Activated CD8-positive, alpha-beta memory T cell treated with anti-CD3 and anti-CD28 coated beads, Interleukin-2, amount 10 ng/mL, durations not matched to agents 7 days and 5 days (primary cell): ENCODE measurements at regions not wholly inside any gene's neighbourhood (a gene's known extent, or its start where the extent isn't known, plus 50 kb on each side); places are given as distances from the start of the nearest gene placed in this dataset.

Experiments used
- ATAC-seq: fragments of 150-1000 bp; cut with Tn5 transposase; one replicate; pipeline ENCODE4 v1.10.0; 2021; ENCODE audit warnings: moderate library complexity
- CTCF ChIA-PET: fragments of 350-600 bp; sonication (Branson Sonifier 250); formaldehyde crosslinking; loops from one replicate; lab custom pipeline; 2021; ENCODE audit warnings: antibody characterized with exemption; lab: Charles Lee
- DNase-seq: peaks from one replicate; pipeline ENCODE4 v3.0.0-alpha.2; 2020
- H3K27ac Mint-ChIP-seq: one replicate; pipeline ENCODE4 v1.8.0; 2021; ENCODE audit warnings: mild to moderate bottlenecking, mixed read lengths
- H3K27me3 Mint-ChIP-seq: one replicate; pipeline ENCODE4 v1.8.0; 2021; ENCODE audit warnings: mixed read lengths
- H3K36me3 Mint-ChIP-seq: one replicate; pipeline ENCODE4 v1.8.0; 2021; ENCODE audit warnings: mild to moderate bottlenecking, mixed read lengths
- H3K4me1 Mint-ChIP-seq: one replicate; pipeline ENCODE4 v1.8.0; 2021; ENCODE audit warnings: mixed read lengths
- H3K4me3 Mint-ChIP-seq: one replicate; pipeline ENCODE4 v1.8.0; 2021; ENCODE audit warnings: mild to moderate bottlenecking, moderate library complexity, mixed read lengths
- H3K9me3 Mint-ChIP-seq: one replicate; pipeline ENCODE4 v1.8.0; 2022; ENCODE audit warnings: low read depth, mixed read lengths

GRCh38 chr10:26380815-26381214, 57.3 kb upstream of the APBB1IP start:
- no peak overlapping the region for H3K4me3 Mint-ChIP-seq
- ATAC-seq (no peak), DNase-seq (no peak)
- peaks cover 1% of the 10 kb centered on the region for H3K27me3 Mint-ChIP-seq
- H3K27ac Mint-ChIP-seq: no peak overlapping the region
- no peaks in the 10 kb centered on the region for H3K9me3 Mint-ChIP-seq
- H3K36me3 Mint-ChIP-seq: no peaks in the 10 kb centered on the region
- H3K4me1 Mint-ChIP-seq: no peaks in the 10 kb centered on the region
- CTCF ChIA-PET: no interaction called here

- Mint-ChIP-seq H3K4me1 (no peaks in the 10 kb centered on the region), H3K27me3 (no peaks in the 10 kb centered on the region), H3K4me3 (no peak overlapping the region), H3K9me3 (no peaks in the 10 kb centered on the region), H3K27ac (no peak overlapping the region), H3K36me3 (no peaks in the 10 kb centered on the region)
- CTCF ChIA-PET: no interaction called here
- no peak for ATAC-seq
- no peak for DNase-seq
Measured at GRCh38 chr10:26381986-26382385, 56.2 kb upstream of the APBB1IP start.

DNA sequence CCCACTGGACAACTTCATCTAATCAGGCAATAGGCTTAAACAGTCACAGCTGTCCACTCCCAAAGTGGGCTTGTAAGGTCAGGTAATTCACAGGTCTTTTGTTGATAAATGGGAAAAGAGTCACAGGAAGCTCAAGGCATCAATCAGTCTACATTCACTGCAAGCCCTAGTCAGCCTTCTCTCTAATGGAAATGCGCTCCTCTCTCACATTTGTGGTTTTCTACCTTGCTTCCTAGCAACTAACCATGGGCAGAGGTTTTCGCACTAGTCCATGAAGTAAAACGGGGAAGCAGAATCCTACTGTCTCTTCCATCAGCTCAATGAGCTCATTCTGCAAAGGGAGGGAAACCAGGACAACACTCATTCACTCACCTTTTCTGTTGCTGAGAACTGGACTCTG, 53.5 kb upstream of the APBB1IP start:
- Mint-ChIP-seq H3K4me1 (no peaks in the 10 kb centered on the region), H3K4me3 (no peak overlapping the region), H3K36me3 (no peaks in the 10 kb centered on the region), H3K27me3 (no peaks in the 10 kb centered on the region), H3K27ac (no peak overlapping the region), H3K9me3 (peaks cover 3% of the 10 kb centered on the region)
- DNase-seq: no peak
- no peak for ATAC-seq
- CTCF ChIA-PET: no interaction called here

- ATAC-seq: no peak
- CTCF ChIA-PET: no interaction called here
Measured at GRCh38 chr10:26385443-26385842, 52.7 kb upstream of the APBB1IP start.

GRCh38 chr10:26386781-26387180, 51.4 kb upstream of the APBB1IP start:
- no peak for DNase-seq
- CTCF ChIA-PET: no interaction called here
- Mint-ChIP-seq H3K36me3 (peaks cover 2% of the 10 kb centered on the region), H3K9me3 (peaks cover 6% of the 10 kb centered on the region), H3K4me3 (no peak overlapping the region), H3K27ac (no peak overlapping the region), H3K4me1 (peaks cover 2% of the 10 kb centered on the region), H3K27me3 (peaks cover 8% of the 10 kb centered on the region)
- no peak for ATAC-seq

More at GRCh38 chr10:26385443-26385842, 52.7 kb upstream of the APBB1IP start:
- Mint-ChIP-seq H3K9me3 (peaks cover 6% of the 10 kb centered on the region), H3K27ac (no peak overlapping the region), H3K36me3 (peaks cover 2% of the 10 kb centered on the region), H3K4me3 (no peak overlapping the region), H3K4me1 (no peaks in the 10 kb centered on the region), H3K27me3 (peaks cover 3% of the 10 kb centered on the region)
- DNase-seq: no peak
